ENCODE measurements at regions not wholly inside any gene's neighbourhood (a gene's known extent, or its start where the extent isn't known, plus 50 kb on each side); places are given as distances from the start of the nearest gene placed in this dataset.

- Histone ChIP-seq H2AFZ (ENCODE audit: low read depth, low read length) (no peak overlapping the region), H3K4me3 (no peak overlapping the region), H4K20me1 (replicated peaks; ENCODE audit: control insufficient read depth, insufficient read depth, low read length) (no peaks in the 10 kb centered on the region), H3K4me2 (ENCODE audit: insufficient read depth, low read length) (no peak overlapping the region), H3K4me1 (replicated peaks in 1 of 2; ENCODE audit: control insufficient read depth in 2 of 2, insufficient read depth in 2 of 2, low read length in 2 of 2) (no peaks in the 10 kb centered on the region), H3K36me3 (ENCODE audit: control insufficient read depth, insufficient read depth, low read length) (no peaks in the 10 kb centered on the region), H3K79me2 (ENCODE audit: control insufficient read depth, insufficient read depth, low read length) (no peaks in the 10 kb centered on the region), H3K9ac (ENCODE audit: insufficient read depth in 1 of 2, low read depth in 2 of 2, low read length in 2 of 2) (no peak overlapping the region), H3K27ac (ENCODE audit: extremely low read depth, low read depth, low read length) (no peak overlapping the region), H3K9me3 (replicated peaks; ENCODE audit: control insufficient read depth, insufficient read depth, low read depth, low read length) (peaks cover 2% of the 10 kb centered on the region; the same call in 1 of the 2 replicates), H3K27me3 (ENCODE audit: control insufficient read depth in 2 of 2, insufficient read depth in 2 of 2, low read length in 2 of 2) (no peaks in the 10 kb centered on the region), H3K9me1 (ENCODE audit: control insufficient read depth, insufficient read depth, low read length) (no peaks in the 10 kb centered on the region)
- ChIA-PET POLR2A (no interaction called here), CTCF (ENCODE audit: low intra/inter-chr PET ratio) (no interaction called here)
- FAIRE-seq, result no peak
- intact Hi-C loops (cut with micrococcal nuclease), result no loop called here
- in situ Hi-C loops (cut with MboI), result no loop called here
- ATAC-seq, result no peak
- TF ChIP-seq TSHZ1 (CRISPR knock-in tag; IDR thresholded peaks at IDR 0.05) (no peak), CREB3L1 (IDR thresholded peaks at IDR 0.05; ENCODE audit: borderline replicate concordance, low read depth) (no peak), GATAD2B (IDR thresholded peaks at IDR 0.05; ENCODE audit: borderline replicate concordance) (no peak), TFAP4 (CRISPR knock-in tag; IDR thresholded peaks at IDR 0.05; ENCODE audit: borderline replicate concordance) (no peak), E2F1 (CRISPR knock-in tag; IDR thresholded peaks at IDR 0.05) (no peak), POLR3G (IDR thresholded peaks at IDR 0.05; ENCODE audit: extremely low read depth, insufficient read length, insufficient replicate concordance) (no peak), HMGXB4 (CRISPR knock-in tag; IDR thresholded peaks at IDR 0.05) (no peak)
- DNase-seq (ENCODE audit: extremely low read depth in 1 of 4, low spot score in 3 of 4), result no peak
- BruUV-seq (replicated peaks), result no TSS peak
- 0% methylated on average over 3 of the region's 3 CpGs for WGBS (ENCODE audit: insufficient coverage, low coverage, missing lambda C conversion rate)
Observed at GRCh38 chr1:238419209-238419608, 528.5 kb upstream of the ZP4 start.

Measured in K562 (cell line).